ENCODE measurements at regions not wholly inside any gene's neighbourhood (a gene's known extent, or its start where the extent isn't known, plus 50 kb on each side); places are given as distances from the start of the nearest gene placed in this dataset.

GRCh38 chr4:17126321-17126966, 228.0 kb upstream of the LDB2 start:
- H3K36me3 ChIP-seq: no peaks in the 10 kb centered on the region
- H3K9me3 ChIP-seq: no peaks in the 10 kb centered on the region
- intact Hi-C loops (cut with DNase I; ENCODE audit: low total_unique reads): no loop called here
- H3K4me3 ChIP-seq: no peak overlapping the region
- no peak for DNase-seq (ENCODE audit: low spot score in 2 of 2)
- no peaks in the 10 kb centered on the region for H3K27me3 ChIP-seq
- H3K4me1 ChIP-seq: no peaks in the 10 kb centered on the region
- TF ChIP-seq CTCF (IDR thresholded peaks at IDR 0.05) (no peak), POLR2A (IDR thresholded peaks at IDR 0.05) (no peak), POLR2AphosphoS5 (IDR thresholded peaks at IDR 0.05) (no peak)
- peak overlapping the region in 1 of 2 donors; percentile 38 for H3K27ac ChIP-seq

- no peak overlapping the region for H3K4me3 ChIP-seq
- intact Hi-C loops (cut with DNase I; ENCODE audit: low total_unique reads): no loop called here
- H3K9me3 ChIP-seq: no peaks in the 10 kb centered on the region
- TF ChIP-seq POLR2AphosphoS5 (IDR thresholded peaks at IDR 0.05) (no peak), CTCF (IDR thresholded peaks at IDR 0.05) (no peak), POLR2A (IDR thresholded peaks at IDR 0.05) (no peak)
- DNase-seq (ENCODE audit: low spot score in 2 of 2): no peak
- no peak overlapping the region for H3K27ac ChIP-seq
- H3K4me1 ChIP-seq: no peaks in the 10 kb centered on the region
- no peaks in the 10 kb centered on the region for H3K36me3 ChIP-seq
- H3K27me3 ChIP-seq: no peaks in the 10 kb centered on the region
Observed at GRCh38 chr4:17124767-17125166, 226.3 kb upstream of the LDB2 start.

GRCh38 chr4:17120761-17121160, 222.3 kb upstream of the LDB2 start:
- no peak for TF ChIP-seq CTCF (IDR thresholded peaks at IDR 0.05)
- Histone ChIP-seq H3K4me3 (no peak overlapping the region), H3K4me1 (no peaks in the 10 kb centered on the region), H3K27ac (no peak overlapping the region), H3K36me3 (no peaks in the 10 kb centered on the region), H3K9me3 (no peaks in the 10 kb centered on the region), H3K27me3 (no peaks in the 10 kb centered on the region)
- intact Hi-C loops (cut with DNase I; ENCODE audit: low total_unique reads): no loop called here
- no peak for DNase-seq (ENCODE audit: low spot score in 2 of 2)

- no peak for DNase-seq (ENCODE audit: low spot score in 2 of 2)
- intact Hi-C loops (cut with DNase I; ENCODE audit: low total_unique reads): no loop called here
- Histone ChIP-seq H3K9me3 (no peaks in the 10 kb centered on the region), H3K36me3 (no peaks in the 10 kb centered on the region), H3K4me1 (no peaks in the 10 kb centered on the region), H3K4me3 (no peak overlapping the region), H3K27me3 (no peaks in the 10 kb centered on the region), H3K27ac (no peak overlapping the region)
- TF ChIP-seq POLR2A (IDR thresholded peaks at IDR 0.05): no peak
- no peak for TF ChIP-seq CTCF (IDR thresholded peaks at IDR 0.05)
- TF ChIP-seq POLR2AphosphoS5 (IDR thresholded peaks at IDR 0.05): no peak
Observed at GRCh38 chr4:17117746-17118145, 219.3 kb upstream of the LDB2 start.

- TF ChIP-seq CTCF (IDR thresholded peaks at IDR 0.05) (no peak), POLR2AphosphoS5 (IDR thresholded peaks at IDR 0.05) (no peak), POLR2A (IDR thresholded peaks at IDR 0.05) (no peak)
- DNase-seq (ENCODE audit: low spot score in 2 of 2): no peak
- H3K27ac ChIP-seq: no peak overlapping the region
- intact Hi-C loops (cut with DNase I; ENCODE audit: low total_unique reads): no loop called here
- H3K27me3 ChIP-seq: no peaks in the 10 kb centered on the region
- no peaks in the 10 kb centered on the region for H3K4me1 ChIP-seq
- H3K36me3 ChIP-seq: no peaks in the 10 kb centered on the region
- H3K9me3 ChIP-seq: no peaks in the 10 kb centered on the region
- no peak overlapping the region for H3K4me3 ChIP-seq
Observed at GRCh38 chr4:17115583-17115982, 217.1 kb upstream of the LDB2 start.

All from breast epithelium (tissue), 4 donors.